ENCODE measurements at regions not wholly inside any gene's neighbourhood (a gene's known extent, or its start where the extent isn't known, plus 50 kb on each side); places are given as distances from the start of the nearest gene placed in this dataset.

- Histone ChIP-seq H3K9ac (ENCODE audit: low read depth in 1 of 2, low read length in 2 of 2) (no peak overlapping the region), H3K27me3 (ENCODE audit: control insufficient read depth in 1 of 2, insufficient read depth in 2 of 2, low read length in 2 of 2) (no peaks in the 10 kb centered on the region), H3K4me1 (ENCODE audit: control insufficient read depth in 1 of 2, insufficient read depth in 2 of 2, low read length in 2 of 2) (no peaks in the 10 kb centered on the region), H3K9me3 (ENCODE audit: control insufficient read depth in 1 of 2, low read length in 2 of 2) (no peaks in the 10 kb centered on the region), H3K36me3 (ENCODE audit: control insufficient read depth in 1 of 2, insufficient read depth in 2 of 2, low read length in 2 of 2) (no peaks in the 10 kb centered on the region), H3K4me3 (ENCODE audit: low read depth in 1 of 2, low read length in 2 of 2) (no peak overlapping the region), H3K27ac (ENCODE audit: low read depth, low read length) (no peak overlapping the region)
These were observed 388.2 kb downstream of the FAM170A start for GRCh38 chr5:120017513-120017912.

DNA sequence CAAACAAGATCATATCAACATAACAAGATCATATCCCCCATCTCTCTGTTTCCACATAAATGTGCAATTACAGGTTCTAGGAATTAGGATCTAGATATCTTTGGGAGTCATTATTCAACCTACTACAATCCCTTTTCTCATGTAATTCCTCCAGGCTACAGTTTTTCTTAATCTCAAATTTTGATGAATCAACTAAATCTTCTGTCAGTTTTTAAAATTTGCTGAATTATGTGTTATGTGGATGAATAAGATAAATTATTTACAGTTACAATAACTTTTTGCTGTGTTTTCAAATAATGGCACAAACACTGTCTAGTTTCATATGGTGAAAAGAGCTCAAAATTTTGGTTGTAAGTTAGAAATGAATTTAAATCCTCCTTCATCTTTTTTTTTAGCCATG, 405.8 kb downstream of the FAM170A start:
- Histone ChIP-seq H3K9ac (ENCODE audit: low read depth in 1 of 2, low read length in 2 of 2) (no peak overlapping the region), H3K27me3 (ENCODE audit: control insufficient read depth in 1 of 2, insufficient read depth in 2 of 2, low read length in 2 of 2) (no peaks in the 10 kb centered on the region), H3K27ac (ENCODE audit: low read depth, low read length) (no peak overlapping the region), H3K4me1 (ENCODE audit: control insufficient read depth in 1 of 2, insufficient read depth in 2 of 2, low read length in 2 of 2) (no peaks in the 10 kb centered on the region), H3K36me3 (ENCODE audit: control insufficient read depth in 1 of 2, insufficient read depth in 2 of 2, low read length in 2 of 2) (no peaks in the 10 kb centered on the region), H3K9me3 (ENCODE audit: control insufficient read depth in 1 of 2, low read length in 2 of 2) (no peaks in the 10 kb centered on the region), H3K4me3 (ENCODE audit: low read depth in 1 of 2, low read length in 2 of 2) (no peak overlapping the region)

GRCh38 chr5:120035815-120036577, 406.6 kb downstream of the FAM170A start:
- H3K27ac ChIP-seq (ENCODE audit: low read depth, low read length) = no peak overlapping the region
- no peak overlapping the region for H3K9ac ChIP-seq (ENCODE audit: low read depth in 1 of 2, low read length in 2 of 2)
- no peak overlapping the region for H3K4me3 ChIP-seq (ENCODE audit: low read depth in 1 of 2, low read length in 2 of 2)
- H3K9me3 ChIP-seq (ENCODE audit: control insufficient read depth in 1 of 2, low read length in 2 of 2) = no peaks in the 10 kb centered on the region
- H3K36me3 ChIP-seq (ENCODE audit: control insufficient read depth in 1 of 2, insufficient read depth in 2 of 2, low read length in 2 of 2) = no peaks in the 10 kb centered on the region
- no peaks in the 10 kb centered on the region for H3K27me3 ChIP-seq (ENCODE audit: control insufficient read depth in 1 of 2, insufficient read depth in 2 of 2, low read length in 2 of 2)
- H3K4me1 ChIP-seq (ENCODE audit: control insufficient read depth in 1 of 2, insufficient read depth in 2 of 2, low read length in 2 of 2) = no peaks in the 10 kb centered on the region

- H3K9me3 ChIP-seq (ENCODE audit: control insufficient read depth in 1 of 2, low read length in 2 of 2) = no peaks in the 10 kb centered on the region
- H3K27ac ChIP-seq (ENCODE audit: low read depth, low read length) = no peak overlapping the region
- H3K36me3 ChIP-seq (ENCODE audit: control insufficient read depth in 1 of 2, insufficient read depth in 2 of 2, low read length in 2 of 2) = no peaks in the 10 kb centered on the region
- no peaks in the 10 kb centered on the region for H3K27me3 ChIP-seq (ENCODE audit: control insufficient read depth in 1 of 2, insufficient read depth in 2 of 2, low read length in 2 of 2)
- H3K4me1 ChIP-seq (ENCODE audit: control insufficient read depth in 1 of 2, insufficient read depth in 2 of 2, low read length in 2 of 2) = no peaks in the 10 kb centered on the region
- no peak overlapping the region for H3K4me3 ChIP-seq (ENCODE audit: low read depth in 1 of 2, low read length in 2 of 2)
- no peak overlapping the region for H3K9ac ChIP-seq (ENCODE audit: low read depth in 1 of 2, low read length in 2 of 2)
These were observed 408.1 kb downstream of the FAM170A start for GRCh38 chr5:120037451-120037850.

DNA sequence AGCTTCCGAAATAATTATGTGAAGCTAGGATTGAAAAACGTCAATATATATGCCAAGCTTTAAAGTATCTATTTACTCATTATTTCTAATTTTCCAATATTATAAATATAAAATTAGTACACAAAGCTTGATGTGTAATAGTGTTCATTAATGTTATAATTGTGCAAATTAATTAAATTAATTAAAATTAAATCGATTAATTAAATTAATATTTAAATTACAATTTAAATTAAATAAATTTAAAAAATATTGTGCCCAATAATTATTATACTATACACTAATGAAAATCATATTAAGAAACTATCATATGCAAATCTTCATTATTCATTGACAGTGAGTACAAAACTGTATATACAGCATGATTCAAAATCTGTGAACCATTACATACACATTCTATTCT, 409.8 kb downstream of the FAM170A start:
- H3K27me3 ChIP-seq (ENCODE audit: control insufficient read depth in 1 of 2, insufficient read depth in 2 of 2, low read length in 2 of 2) = no peaks in the 10 kb centered on the region
- no peaks in the 10 kb centered on the region for H3K4me1 ChIP-seq (ENCODE audit: control insufficient read depth in 1 of 2, insufficient read depth in 2 of 2, low read length in 2 of 2)
- H3K27ac ChIP-seq (ENCODE audit: low read depth, low read length) = no peak overlapping the region
- H3K4me3 ChIP-seq (ENCODE audit: low read depth in 1 of 2, low read length in 2 of 2) = no peak overlapping the region
- H3K9me3 ChIP-seq (ENCODE audit: control insufficient read depth in 1 of 2, low read length in 2 of 2) = no peaks in the 10 kb centered on the region
- no peaks in the 10 kb centered on the region for H3K36me3 ChIP-seq (ENCODE audit: control insufficient read depth in 1 of 2, insufficient read depth in 2 of 2, low read length in 2 of 2)
- no peak overlapping the region for H3K9ac ChIP-seq (ENCODE audit: low read depth in 1 of 2, low read length in 2 of 2)

- Histone ChIP-seq H3K27ac (ENCODE audit: low read depth, low read length) (no peak overlapping the region), H3K4me3 (ENCODE audit: low read depth in 1 of 2, low read length in 2 of 2) (no peak overlapping the region), H3K4me1 (ENCODE audit: control insufficient read depth in 1 of 2, insufficient read depth in 2 of 2, low read length in 2 of 2) (no peaks in the 10 kb centered on the region)
These were observed 414.1 kb downstream of the FAM170A start for GRCh38 chr5:120043431-120043830.

DNA sequence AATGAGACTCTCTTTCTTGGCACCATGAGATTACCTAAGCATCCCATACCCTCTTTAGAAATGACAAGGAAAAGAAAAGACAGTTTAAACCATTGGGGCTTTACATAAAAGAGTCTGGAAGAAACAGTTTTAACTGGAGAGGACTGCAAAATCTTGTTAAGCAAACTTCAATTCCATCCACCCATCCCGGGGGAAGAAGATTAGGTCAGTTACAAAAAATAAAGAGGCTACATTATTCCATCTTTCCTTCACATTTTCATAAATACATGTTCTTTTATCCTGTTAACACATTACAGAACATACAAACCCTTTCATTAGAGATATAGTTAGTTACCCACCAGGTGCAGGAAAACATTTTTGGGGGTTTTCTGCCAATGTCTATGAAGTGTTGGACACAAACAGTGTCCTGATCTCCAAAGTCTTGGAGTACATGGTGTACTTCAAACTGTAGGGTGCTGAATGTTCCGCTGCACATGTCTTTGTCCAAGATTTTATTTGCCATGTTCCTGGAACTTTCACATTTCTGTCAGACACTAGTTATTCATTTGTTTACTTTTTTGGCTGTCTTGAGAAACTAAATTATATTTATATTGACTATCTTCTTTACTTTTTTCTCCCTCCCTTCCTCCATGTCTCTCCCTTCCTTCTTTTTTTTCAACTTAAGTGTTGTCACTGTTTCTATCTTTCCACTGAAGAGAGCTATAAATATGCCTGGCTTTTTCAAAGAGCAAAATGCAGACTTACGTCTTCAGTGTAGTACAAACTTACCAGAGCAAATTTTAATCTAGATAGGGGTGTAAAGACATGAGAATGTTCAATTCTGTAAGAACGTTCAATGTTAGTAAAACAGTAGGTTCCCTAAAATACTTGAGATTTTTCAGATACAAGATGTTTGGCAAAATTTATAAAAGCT, 410.9 kb upstream of the PRR16 start:
- no peaks in the 10 kb centered on the region for H3K9me3 ChIP-seq (ENCODE audit: control insufficient read depth in 1 of 2, low read length in 2 of 2)
- no peaks in the 10 kb centered on the region for H3K36me3 ChIP-seq (ENCODE audit: control insufficient read depth in 1 of 2, insufficient read depth in 2 of 2, low read length in 2 of 2)
- no peaks in the 10 kb centered on the region for H3K4me1 ChIP-seq (ENCODE audit: control insufficient read depth in 1 of 2, insufficient read depth in 2 of 2, low read length in 2 of 2)
- H3K4me3 ChIP-seq (ENCODE audit: low read depth in 1 of 2, low read length in 2 of 2) = no peak overlapping the region
- H3K27me3 ChIP-seq (ENCODE audit: control insufficient read depth in 1 of 2, insufficient read depth in 2 of 2, low read length in 2 of 2) = no peaks in the 10 kb centered on the region
- H3K9ac ChIP-seq (ENCODE audit: low read depth in 1 of 2, low read length in 2 of 2) = no peak overlapping the region
- no peak overlapping the region for H3K27ac ChIP-seq (ENCODE audit: low read depth, low read length)

More at GRCh38 chr5:120043431-120043830, 414.1 kb downstream of the FAM170A start:
- no peak overlapping the region for H3K9ac ChIP-seq (ENCODE audit: low read depth in 1 of 2, low read length in 2 of 2)
- no peaks in the 10 kb centered on the region for H3K36me3 ChIP-seq (ENCODE audit: control insufficient read depth in 1 of 2, insufficient read depth in 2 of 2, low read length in 2 of 2)
- no peaks in the 10 kb centered on the region for H3K9me3 ChIP-seq (ENCODE audit: control insufficient read depth in 1 of 2, low read length in 2 of 2)
- no peaks in the 10 kb centered on the region for H3K27me3 ChIP-seq (ENCODE audit: control insufficient read depth in 1 of 2, insufficient read depth in 2 of 2, low read length in 2 of 2)

DNA sequence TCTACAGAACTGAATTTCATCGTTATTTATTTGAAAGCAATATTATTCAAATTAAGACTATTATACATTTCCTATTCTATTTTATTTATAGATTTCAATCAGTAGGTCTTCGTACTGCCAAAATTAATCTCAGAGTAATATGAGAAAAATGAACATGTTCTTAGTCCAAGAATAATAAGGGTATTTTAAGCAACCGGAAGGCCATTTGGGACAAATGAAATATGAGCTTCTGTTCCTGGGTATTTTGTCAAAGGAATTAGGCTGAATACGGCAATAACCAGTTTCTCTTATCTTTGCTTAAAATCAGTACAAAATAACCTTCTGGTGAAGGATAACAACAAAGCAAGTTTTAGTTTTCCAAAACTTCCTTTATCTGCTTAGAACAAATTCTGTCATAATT, 410.3 kb upstream of the PRR16 start:
- H3K36me3 ChIP-seq (ENCODE audit: control insufficient read depth in 1 of 2, insufficient read depth in 2 of 2, low read length in 2 of 2) = no peaks in the 10 kb centered on the region
- no peak overlapping the region for H3K27ac ChIP-seq (ENCODE audit: low read depth, low read length)
- H3K27me3 ChIP-seq (ENCODE audit: control insufficient read depth in 1 of 2, insufficient read depth in 2 of 2, low read length in 2 of 2) = no peaks in the 10 kb centered on the region
- no peak overlapping the region for H3K4me3 ChIP-seq (ENCODE audit: low read depth in 1 of 2, low read length in 2 of 2)
- no peak overlapping the region for H3K9ac ChIP-seq (ENCODE audit: low read depth in 1 of 2, low read length in 2 of 2)
- H3K9me3 ChIP-seq (ENCODE audit: control insufficient read depth in 1 of 2, low read length in 2 of 2) = no peaks in the 10 kb centered on the region
- no peaks in the 10 kb centered on the region for H3K4me1 ChIP-seq (ENCODE audit: control insufficient read depth in 1 of 2, insufficient read depth in 2 of 2, low read length in 2 of 2)

- Histone ChIP-seq H3K9ac (ENCODE audit: low read depth in 1 of 2, low read length in 2 of 2) (no peak overlapping the region), H3K27ac (ENCODE audit: low read depth, low read length) (no peak overlapping the region), H3K27me3 (ENCODE audit: control insufficient read depth in 1 of 2, insufficient read depth in 2 of 2, low read length in 2 of 2) (no peaks in the 10 kb centered on the region), H3K36me3 (ENCODE audit: control insufficient read depth in 1 of 2, insufficient read depth in 2 of 2, low read length in 2 of 2) (no peaks in the 10 kb centered on the region), H3K4me1 (ENCODE audit: control insufficient read depth in 1 of 2, insufficient read depth in 2 of 2, low read length in 2 of 2) (no peaks in the 10 kb centered on the region), H3K4me3 (ENCODE audit: low read depth in 1 of 2, low read length in 2 of 2) (no peak overlapping the region), H3K9me3 (ENCODE audit: control insufficient read depth in 1 of 2, low read length in 2 of 2) (no peaks in the 10 kb centered on the region)
These were observed 408.2 kb upstream of the PRR16 start for GRCh38 chr5:120055858-120056257.

DNA sequence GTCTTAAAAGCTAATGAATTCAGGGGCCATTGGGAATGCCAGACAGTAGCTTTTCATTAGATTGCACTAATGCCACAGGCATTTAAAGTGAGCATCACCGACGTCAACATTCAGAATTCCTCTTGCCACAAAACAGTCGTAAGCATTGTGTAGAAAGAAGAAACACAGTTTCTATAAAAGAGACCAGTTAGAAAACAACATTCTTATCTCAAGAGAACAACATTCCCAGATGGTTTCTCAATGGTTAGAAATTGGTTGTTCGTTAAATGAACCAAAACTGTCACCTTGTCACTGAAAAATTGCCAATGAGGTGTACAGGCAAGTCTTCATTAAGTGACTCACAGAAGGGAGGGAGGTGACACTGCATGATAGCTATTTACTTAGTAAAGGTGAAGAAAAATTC, 401.6 kb upstream of the PRR16 start:
- H3K9me3 ChIP-seq (ENCODE audit: control insufficient read depth in 1 of 2, low read length in 2 of 2) = no peaks in the 10 kb centered on the region
- H3K4me1 ChIP-seq (ENCODE audit: control insufficient read depth in 1 of 2, insufficient read depth in 2 of 2, low read length in 2 of 2) = no peaks in the 10 kb centered on the region
- H3K4me3 ChIP-seq (ENCODE audit: low read depth in 1 of 2, low read length in 2 of 2) = no peak overlapping the region
- H3K9ac ChIP-seq (ENCODE audit: low read depth in 1 of 2, low read length in 2 of 2) = no peak overlapping the region
- no peaks in the 10 kb centered on the region for H3K27me3 ChIP-seq (ENCODE audit: control insufficient read depth in 1 of 2, insufficient read depth in 2 of 2, low read length in 2 of 2)
- no peaks in the 10 kb centered on the region for H3K36me3 ChIP-seq (ENCODE audit: control insufficient read depth in 1 of 2, insufficient read depth in 2 of 2, low read length in 2 of 2)
- no peak overlapping the region for H3K27ac ChIP-seq (ENCODE audit: low read depth, low read length)
